ENCODE measurements at regions not wholly inside any gene's neighbourhood (a gene's known extent, or its start where the extent isn't known, plus 50 kb on each side); places are given as distances from the start of the nearest gene placed in this dataset.

DNA sequence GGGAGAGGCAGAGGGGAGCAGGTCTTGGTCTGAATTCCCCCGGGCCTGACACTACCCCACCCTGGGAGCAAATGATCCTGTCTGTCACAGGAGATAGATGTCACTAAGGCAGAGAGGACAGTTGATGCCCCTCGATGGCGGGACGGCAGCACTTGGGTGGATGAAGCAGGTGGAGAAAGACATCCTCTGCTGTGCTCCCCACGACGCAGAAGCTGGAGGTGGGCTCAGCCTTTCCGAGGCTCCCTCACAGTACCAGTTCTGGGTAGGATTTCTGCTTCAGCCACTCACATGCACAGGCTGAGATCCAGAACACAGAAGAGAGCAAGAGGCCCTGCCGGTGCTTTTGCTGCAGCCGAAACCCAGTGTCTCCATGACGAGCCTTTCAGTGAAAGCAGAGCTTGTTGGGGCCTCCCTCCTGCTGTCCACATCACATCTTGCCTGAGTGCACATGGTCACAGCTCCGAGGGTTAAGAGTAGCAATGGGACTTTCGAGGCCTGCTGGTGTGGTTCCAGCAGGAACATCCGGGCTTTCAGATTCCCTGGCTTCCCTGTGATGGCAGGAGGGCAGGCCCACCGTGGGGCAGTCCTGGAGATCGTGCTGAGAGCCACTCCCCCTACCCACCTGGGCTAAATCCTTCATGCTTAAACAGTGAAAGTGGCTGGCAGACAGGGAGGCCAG lies 107.3 kb upstream of the PRR20G start:
- Histone ChIP-seq H3K9me3 (no peaks in the 10 kb centered on the region), H3K4me1 (no peaks in the 10 kb centered on the region), H3K36me3 (no peaks in the 10 kb centered on the region), H3K27me3 (no peaks in the 10 kb centered on the region), H3K27ac (no peak overlapping the region), H3K4me3 (no peak overlapping the region)
- intact Hi-C loops (cut with DNase I; ENCODE audit: low total_unique reads), result no loop called here
- no peak for DNase-seq (ENCODE audit: low spot score in 2 of 2)
- TF ChIP-seq, protein P1, sequence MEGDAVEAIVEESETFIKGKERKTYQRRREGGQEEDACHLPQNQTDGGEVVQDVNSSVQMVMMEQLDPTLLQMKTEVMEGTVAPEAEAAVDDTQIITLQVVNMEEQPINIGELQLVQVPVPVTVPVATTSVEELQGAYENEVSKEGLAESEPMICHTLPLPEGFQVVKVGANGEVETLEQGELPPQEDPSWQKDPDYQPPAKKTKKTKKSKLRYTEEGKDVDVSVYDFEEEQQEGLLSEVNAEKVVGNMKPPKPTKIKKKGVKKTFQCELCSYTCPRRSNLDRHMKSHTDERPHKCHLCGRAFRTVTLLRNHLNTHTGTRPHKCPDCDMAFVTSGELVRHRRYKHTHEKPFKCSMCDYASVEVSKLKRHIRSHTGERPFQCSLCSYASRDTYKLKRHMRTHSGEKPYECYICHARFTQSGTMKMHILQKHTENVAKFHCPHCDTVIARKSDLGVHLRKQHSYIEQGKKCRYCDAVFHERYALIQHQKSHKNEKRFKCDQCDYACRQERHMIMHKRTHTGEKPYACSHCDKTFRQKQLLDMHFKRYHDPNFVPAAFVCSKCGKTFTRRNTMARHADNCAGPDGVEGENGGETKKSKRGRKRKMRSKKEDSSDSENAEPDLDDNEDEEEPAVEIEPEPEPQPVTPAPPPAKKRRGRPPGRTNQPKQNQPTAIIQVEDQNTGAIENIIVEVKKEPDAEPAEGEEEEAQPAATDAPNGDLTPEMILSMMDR (IDR thresholded peaks at IDR 0.05), result no peak
- no peak for TF ChIP-seq POLR2A (IDR thresholded peaks at IDR 0.05)
- no peak for TF ChIP-seq POLR2AphosphoS5 (IDR thresholded peaks at IDR 0.05)

DNA sequence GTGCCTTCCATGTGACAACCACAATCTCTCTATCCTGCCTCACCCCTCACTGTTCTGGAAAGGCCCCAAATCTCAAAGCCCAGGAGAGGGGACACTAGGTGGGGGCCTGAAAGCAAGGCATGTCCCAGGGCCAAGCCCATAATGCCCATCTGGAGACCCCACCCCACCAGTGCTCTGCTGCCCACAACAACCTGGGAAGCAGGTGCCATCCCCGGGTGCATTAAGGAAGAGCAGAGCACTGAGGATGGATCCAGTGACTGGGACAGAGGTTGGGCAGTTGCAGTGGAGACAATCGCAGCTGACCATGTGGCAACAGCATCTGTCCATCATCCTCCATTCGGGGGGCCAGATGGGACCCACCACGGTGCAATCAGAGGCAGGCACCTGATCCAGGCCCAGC lies 106.2 kb upstream of the PRR20G start:
- no peaks in the 10 kb centered on the region for H3K27me3 ChIP-seq
- intact Hi-C loops (cut with DNase I; ENCODE audit: low total_unique reads), result no loop called here
- H3K36me3 ChIP-seq, result no peaks in the 10 kb centered on the region
- no peak for DNase-seq (ENCODE audit: low spot score in 2 of 2)
- TF ChIP-seq, protein P1 (IDR thresholded peaks at IDR 0.05), result no peak
- TF ChIP-seq POLR2AphosphoS5 (IDR thresholded peaks at IDR 0.05) (no peak), POLR2A (IDR thresholded peaks at IDR 0.05) (no peak)
- no peaks in the 10 kb centered on the region for H3K4me1 ChIP-seq
- H3K27ac ChIP-seq, result no peak overlapping the region
- no peaks in the 10 kb centered on the region for H3K9me3 ChIP-seq
- H3K4me3 ChIP-seq, result no peak overlapping the region

DNA sequence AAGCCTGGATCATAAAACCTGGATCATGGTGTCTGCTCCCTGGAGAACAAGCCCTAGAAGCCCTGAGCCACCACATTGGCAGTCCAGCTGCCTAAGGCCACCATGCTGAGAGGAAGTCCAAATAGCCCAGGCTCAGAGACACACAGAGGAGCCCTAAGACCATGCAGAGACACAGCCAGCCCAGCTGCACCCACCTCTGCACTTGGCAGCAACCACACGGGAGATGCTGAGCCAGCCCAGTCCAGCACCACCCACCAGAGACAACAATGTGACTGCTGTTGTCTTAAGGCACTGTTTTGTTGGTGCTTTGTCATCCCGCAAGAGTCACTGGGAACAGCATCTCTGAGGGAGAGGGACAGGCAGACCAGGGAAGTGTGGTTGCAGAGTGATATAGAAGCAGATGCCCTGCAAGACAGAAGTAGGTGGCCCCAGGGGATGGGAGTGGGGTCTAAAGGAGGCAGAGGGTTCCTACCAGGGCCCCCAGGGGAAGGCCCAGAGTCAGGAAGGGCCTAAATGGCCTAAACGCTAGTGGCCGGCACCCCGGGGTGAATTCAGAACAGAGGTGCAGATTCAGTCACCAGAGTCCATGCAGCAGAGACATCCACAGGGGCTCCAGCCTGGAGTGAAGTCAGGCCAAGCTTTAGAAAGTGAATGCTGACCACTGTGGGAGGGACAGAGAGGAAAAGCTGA lies 105.4 kb upstream of the PRR20G start:
- intact Hi-C loops (cut with DNase I; ENCODE audit: low total_unique reads), result no loop called here
- TF ChIP-seq POLR2AphosphoS5 (IDR thresholded peaks at IDR 0.05) (no peak), POLR2A (IDR thresholded peaks at IDR 0.05) (no peak)
- TF ChIP-seq, protein P1 (IDR thresholded peaks at IDR 0.05), result no peak
- no peak overlapping the region for H3K27ac ChIP-seq
- no peaks in the 10 kb centered on the region for H3K9me3 ChIP-seq
- H3K27me3 ChIP-seq, result no peaks in the 10 kb centered on the region
- no peaks in the 10 kb centered on the region for H3K4me1 ChIP-seq
- no peaks in the 10 kb centered on the region for H3K36me3 ChIP-seq
- H3K4me3 ChIP-seq, result no peak overlapping the region
- DNase-seq (ENCODE audit: low spot score in 2 of 2), result no peak

DNA sequence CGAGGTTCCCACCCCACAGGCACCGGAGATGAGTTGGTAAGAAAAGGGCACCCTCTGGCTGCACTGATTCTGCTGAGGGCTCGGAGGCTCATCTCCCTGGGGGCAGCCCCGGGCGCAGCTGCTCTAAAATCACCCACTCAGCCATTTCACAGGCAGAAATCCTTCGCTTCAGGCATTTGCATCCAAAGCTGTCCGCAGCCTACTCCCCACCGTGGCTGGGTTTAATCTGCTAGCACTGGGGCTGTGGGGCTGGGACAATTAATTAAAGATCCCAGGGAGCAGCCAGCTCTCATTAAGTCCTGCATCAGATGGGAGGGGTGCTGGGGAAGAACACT lies 104.3 kb upstream of the PRR20G start:
- TF ChIP-seq, protein P1 (IDR thresholded peaks at IDR 0.05), result no peak
- TF ChIP-seq POLR2AphosphoS5 (IDR thresholded peaks at IDR 0.05), result no peak
- no peak for TF ChIP-seq POLR2A (IDR thresholded peaks at IDR 0.05)
- Histone ChIP-seq H3K4me3 (no peak overlapping the region), H3K27ac (no peak overlapping the region), H3K9me3 (no peaks in the 10 kb centered on the region), H3K4me1 (no peaks in the 10 kb centered on the region), H3K27me3 (no peaks in the 10 kb centered on the region), H3K36me3 (no peaks in the 10 kb centered on the region)
- no peak for DNase-seq (ENCODE audit: low spot score in 2 of 2)
- intact Hi-C loops (cut with DNase I; ENCODE audit: low total_unique reads), result no loop called here

DNA sequence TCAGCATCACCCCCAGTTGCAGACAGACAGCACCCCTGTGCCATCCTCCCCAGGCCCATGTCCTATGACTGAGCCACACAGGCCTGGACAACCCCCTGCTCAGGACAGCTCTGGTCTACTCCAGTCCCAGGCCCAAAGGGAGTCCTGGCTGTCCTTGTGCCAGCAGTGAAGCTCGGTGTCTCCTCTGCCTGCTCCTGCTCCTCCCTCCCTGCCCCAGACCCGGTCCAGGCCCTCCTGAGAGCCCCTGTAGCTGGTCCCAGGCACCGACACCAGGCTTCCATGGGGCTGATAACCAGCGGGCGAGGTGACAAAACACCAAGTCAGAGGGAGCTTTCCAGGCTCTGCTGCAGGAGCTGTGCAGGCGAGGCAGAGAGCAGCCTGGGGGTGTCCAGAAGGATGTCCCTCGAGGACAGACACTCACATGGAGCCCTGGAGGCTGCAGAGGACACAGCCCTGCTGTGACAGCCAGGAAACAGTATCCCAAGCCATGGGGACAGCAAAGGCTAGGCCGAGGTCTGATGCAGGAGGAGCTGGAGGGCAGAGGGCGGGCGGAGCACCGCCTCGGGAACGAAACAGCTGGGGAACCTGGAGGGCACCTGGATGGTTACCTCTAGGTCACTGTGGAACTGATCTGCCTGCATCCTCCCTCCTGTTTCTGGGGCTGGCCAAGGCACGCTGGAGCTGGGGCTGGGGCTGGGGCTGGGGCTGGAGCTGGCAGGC lies 103.8 kb upstream of the PRR20G start:
- H3K36me3 ChIP-seq, result no peaks in the 10 kb centered on the region
- no peak for DNase-seq (ENCODE audit: low spot score in 2 of 2)
- H3K4me3 ChIP-seq, result no peak overlapping the region
- intact Hi-C loops (cut with DNase I; ENCODE audit: low total_unique reads), result no loop called here
- H3K27ac ChIP-seq, result no peak overlapping the region
- TF ChIP-seq POLR2AphosphoS5 (IDR thresholded peaks at IDR 0.05) (no peak), POLR2A (IDR thresholded peaks at IDR 0.05) (no peak)
- TF ChIP-seq, protein P1 (IDR thresholded peaks at IDR 0.05), result no peak
- no peaks in the 10 kb centered on the region for H3K9me3 ChIP-seq
- H3K27me3 ChIP-seq, result no peaks in the 10 kb centered on the region
- H3K4me1 ChIP-seq, result no peaks in the 10 kb centered on the region

Measured in breast epithelium (tissue), 4 donors.